ENCODE measurements at regions not wholly inside any gene's neighbourhood (a gene's known extent, or its start where the extent isn't known, plus 50 kb on each side); places are given as distances from the start of the nearest gene placed in this dataset.

- H3K27ac ChIP-seq, result no peak overlapping the region
- no peak overlapping the region for H3K4me3 ChIP-seq
- DNase-seq (no peak), ATAC-seq (no peak)
- TF ChIP-seq POLR2A (IDR thresholded peaks at IDR 0.05), result no peak
- TF ChIP-seq CTCF (IDR thresholded peaks at IDR 0.05 in 4 of 5, conservative IDR thresholded peaks at IDR 0.05 in 1 of 5), result no peak
- no peaks in the 10 kb centered on the region for H3K27me3 ChIP-seq
- intact Hi-C loops (cut with DNase I; ENCODE audit: low total_unique reads) (no loop called here), in situ Hi-C loops (cut with MboI; ENCODE audit: low sequenced_read_pairs in 4 of 4) (no loop called here)
- H3K4me1 ChIP-seq, result no peaks in the 10 kb centered on the region
- H3K9me3 ChIP-seq, result no peaks in the 10 kb centered on the region
- no peaks in the 10 kb centered on the region for H3K36me3 ChIP-seq
These were observed 380.3 kb upstream of the THBS1 start for GRCh38 chr15:39200586-39200985.

GRCh38 chr15:39202641-39203040 is 378.2 kb upstream of the THBS1 start:
- in situ Hi-C loops (cut with MboI; ENCODE audit: low sequenced_read_pairs in 4 of 4), result no loop called here
- no peak overlapping the region for H3K27ac ChIP-seq
- H3K9me3 ChIP-seq, result no peaks in the 10 kb centered on the region
- no peaks in the 10 kb centered on the region for H3K4me1 ChIP-seq
- no peak overlapping the region for H3K4me3 ChIP-seq
- TF ChIP-seq POLR2A (IDR thresholded peaks at IDR 0.05) (no peak), CTCF (IDR thresholded peaks at IDR 0.05 in 4 of 5, conservative IDR thresholded peaks at IDR 0.05 in 1 of 5) (no peak)
- no peaks in the 10 kb centered on the region for H3K27me3 ChIP-seq
- intact Hi-C loops (cut with DNase I; ENCODE audit: low total_unique reads), result no loop called here
- no peak for DNase-seq
- H3K36me3 ChIP-seq, result no peaks in the 10 kb centered on the region
- ATAC-seq, result no peak

- Histone ChIP-seq H3K4me3 (no peak overlapping the region), H3K36me3 (no peaks in the 10 kb centered on the region), H3K4me1 (no peaks in the 10 kb centered on the region), H3K9me3 (no peaks in the 10 kb centered on the region), H3K27ac (no peak overlapping the region), H3K27me3 (no peaks in the 10 kb centered on the region)
- ATAC-seq, result no peak
- intact Hi-C loops (cut with DNase I; ENCODE audit: low total_unique reads) (no loop called here), in situ Hi-C loops (cut with MboI; ENCODE audit: low sequenced_read_pairs in 4 of 4) (no loop called here)
- TF ChIP-seq CTCF (IDR thresholded peaks at IDR 0.05 in 4 of 5, conservative IDR thresholded peaks at IDR 0.05 in 1 of 5) (no peak), POLR2A (IDR thresholded peaks at IDR 0.05) (no peak)
- no peak for DNase-seq
These were observed 376.8 kb upstream of the THBS1 start for GRCh38 chr15:39204031-39204430.

DNA sequence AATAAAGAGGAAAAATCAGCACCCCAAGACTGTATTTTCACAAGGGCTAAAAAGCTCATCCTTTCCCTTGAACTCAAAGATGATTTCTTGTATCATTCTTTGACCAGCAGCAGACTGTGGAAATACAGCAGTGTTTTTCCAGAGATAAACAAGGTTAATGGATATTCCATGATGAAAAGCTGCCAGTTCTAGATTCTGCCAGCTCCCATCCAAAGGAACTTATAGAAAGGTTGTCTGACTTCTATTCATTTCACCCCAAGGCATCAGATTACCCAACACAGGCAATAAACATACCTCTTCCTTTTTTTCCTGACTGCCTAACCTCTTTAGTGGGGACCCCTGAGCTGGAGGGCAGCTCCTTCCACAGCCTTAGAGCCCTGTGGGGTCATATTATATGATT is 375.8 kb upstream of the THBS1 start:
- no peak for ATAC-seq
- DNase-seq, result no peak
- no peaks in the 10 kb centered on the region for H3K4me1 ChIP-seq
- H3K36me3 ChIP-seq, result no peaks in the 10 kb centered on the region
- no peaks in the 10 kb centered on the region for H3K27me3 ChIP-seq
- in situ Hi-C loops (cut with MboI; ENCODE audit: low sequenced_read_pairs in 4 of 4), result no loop called here
- H3K4me3 ChIP-seq, result no peak overlapping the region
- H3K27ac ChIP-seq, result no peak overlapping the region
- TF ChIP-seq POLR2A (IDR thresholded peaks at IDR 0.05), result no peak
- no peak for TF ChIP-seq CTCF (IDR thresholded peaks at IDR 0.05 in 4 of 5, conservative IDR thresholded peaks at IDR 0.05 in 1 of 5)
- H3K9me3 ChIP-seq, result no peaks in the 10 kb centered on the region
- intact Hi-C loops (cut with DNase I; ENCODE audit: low total_unique reads), result no loop called here
